HG02884 (cell line): ENCODE measurements at regions not wholly inside any gene's neighbourhood (a gene's known extent, or its start where the extent isn't known, plus 50 kb on each side); places are given as distances from the start of the nearest gene placed in this dataset.

Experiments used
- ATAC-seq: cut with Tn5 transposase; IDR thresholded peaks from one replicate; pipeline ENCODE4 v1.9.1; 2021; ENCODE audit warnings: mild to moderate bottlenecking, moderate library complexity; ENCODE audit not compliant: unreplicated experiment

DNA sequence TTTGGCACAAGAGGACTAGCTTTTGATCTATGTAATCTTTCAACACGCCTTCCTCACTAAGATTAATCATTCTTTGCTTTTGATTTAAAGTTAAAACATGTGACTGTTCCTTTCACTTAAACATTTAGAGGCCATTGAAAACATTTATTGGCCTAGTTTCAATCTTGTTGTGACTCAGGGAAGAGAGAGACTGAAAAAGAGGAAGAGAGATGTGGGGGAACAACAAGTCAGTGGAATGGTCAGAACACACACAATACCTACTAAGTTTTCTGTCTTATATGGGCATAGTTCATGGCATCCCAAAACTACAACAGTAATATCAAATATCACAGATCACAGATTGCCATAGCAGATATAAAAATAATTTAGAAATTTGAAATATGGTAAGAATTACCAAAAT lies 812.9 kb upstream of the AGA start:
- ATAC-seq: no peak

DNA sequence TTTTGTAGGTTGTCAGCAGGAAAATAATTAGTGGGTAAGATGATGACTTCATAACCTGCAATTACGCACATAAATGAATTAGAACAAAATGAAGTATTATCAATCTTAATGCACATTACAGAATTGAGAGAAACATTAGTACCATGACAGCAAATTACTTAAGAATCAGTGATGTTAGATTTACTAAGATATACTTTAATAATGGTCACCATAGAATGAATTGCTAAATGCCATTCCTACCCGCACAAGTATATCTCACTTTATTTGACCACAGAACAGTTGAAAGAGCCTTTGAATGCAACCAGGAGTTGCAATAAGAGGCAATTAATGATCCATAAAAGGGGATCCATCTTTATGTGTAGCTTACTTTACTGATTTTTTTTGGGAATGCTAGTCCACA lies 816.4 kb upstream of the AGA start:
- ATAC-seq: no peak

DNA sequence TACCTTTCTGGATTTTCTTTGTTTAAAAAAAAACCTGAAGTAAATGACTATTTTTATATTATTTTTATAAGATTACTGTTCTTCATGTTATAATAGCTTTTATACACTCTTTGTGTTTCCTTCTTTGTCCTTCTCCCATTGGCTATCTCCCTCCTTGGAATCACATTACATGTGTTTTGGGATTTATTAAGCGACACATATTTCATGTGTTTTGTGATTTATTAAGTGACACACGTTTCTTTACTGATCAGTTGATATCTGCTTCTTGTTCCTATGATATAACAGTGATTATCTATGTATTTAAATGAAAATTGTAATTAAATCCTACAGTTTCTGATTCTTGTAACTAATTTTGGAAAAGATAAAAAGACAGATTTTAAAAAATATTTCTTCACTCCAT lies 817.3 kb upstream of the AGA start:
- no peak for ATAC-seq

DNA sequence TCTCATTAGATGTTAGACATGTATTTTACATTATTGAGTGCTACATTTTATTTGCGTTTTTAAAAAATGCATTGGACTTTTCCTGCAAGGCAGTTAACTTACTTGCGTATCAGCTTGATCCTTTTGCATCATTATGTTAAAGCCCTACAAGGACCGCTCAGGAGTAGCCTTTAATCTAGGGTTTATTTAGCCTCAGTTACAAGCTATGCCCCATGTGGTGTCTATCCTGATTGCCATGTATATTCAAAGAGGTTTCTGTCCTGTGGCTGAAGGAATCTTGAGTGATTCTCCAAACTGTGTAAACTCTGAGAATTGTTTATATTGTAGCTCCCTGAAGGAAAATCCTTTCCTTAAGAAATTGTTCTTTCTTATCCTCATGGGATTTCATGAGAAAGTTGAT lies 821.8 kb upstream of the AGA start:
- no peak for ATAC-seq

DNA sequence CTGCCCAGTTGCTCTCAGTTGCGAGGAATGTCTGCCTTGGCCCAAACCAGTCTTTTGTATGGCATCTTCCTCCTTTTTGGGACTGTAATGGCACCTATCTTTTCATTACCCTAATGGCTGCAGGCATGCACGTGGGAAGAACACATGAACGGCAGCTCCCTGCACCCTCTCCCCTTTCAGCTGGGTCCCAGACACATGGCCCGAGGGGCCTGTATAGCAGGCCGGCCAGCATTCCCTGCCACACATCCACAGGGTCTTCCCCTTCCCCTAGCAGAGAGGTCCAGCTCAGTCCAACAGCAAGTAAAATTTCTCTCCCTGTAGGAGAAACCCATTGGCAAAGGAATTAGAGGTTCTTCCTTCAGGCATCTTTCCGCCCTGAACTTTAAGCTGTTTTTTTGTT lies 829.1 kb upstream of the AGA start:
- ATAC-seq: no peak

DNA sequence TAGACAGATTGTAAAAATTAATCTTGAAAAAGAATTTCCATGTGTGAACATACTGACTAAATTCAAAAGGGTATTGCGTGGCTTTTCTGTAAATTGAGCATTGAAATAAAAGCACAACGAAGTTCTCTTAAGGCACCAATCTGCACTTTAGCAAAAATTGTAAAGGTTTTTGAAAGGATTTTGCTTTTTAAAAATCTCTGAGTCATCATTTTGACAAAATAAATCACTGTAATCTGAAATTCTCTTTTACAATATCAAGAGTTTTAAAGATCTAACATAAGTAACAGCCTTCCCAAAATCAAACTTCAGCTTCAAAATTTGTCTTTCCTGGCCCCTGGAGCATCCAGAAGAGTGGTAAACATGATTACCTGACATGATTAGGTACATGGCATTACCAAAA lies 830.9 kb upstream of the AGA start:
- ATAC-seq: no peak

DNA sequence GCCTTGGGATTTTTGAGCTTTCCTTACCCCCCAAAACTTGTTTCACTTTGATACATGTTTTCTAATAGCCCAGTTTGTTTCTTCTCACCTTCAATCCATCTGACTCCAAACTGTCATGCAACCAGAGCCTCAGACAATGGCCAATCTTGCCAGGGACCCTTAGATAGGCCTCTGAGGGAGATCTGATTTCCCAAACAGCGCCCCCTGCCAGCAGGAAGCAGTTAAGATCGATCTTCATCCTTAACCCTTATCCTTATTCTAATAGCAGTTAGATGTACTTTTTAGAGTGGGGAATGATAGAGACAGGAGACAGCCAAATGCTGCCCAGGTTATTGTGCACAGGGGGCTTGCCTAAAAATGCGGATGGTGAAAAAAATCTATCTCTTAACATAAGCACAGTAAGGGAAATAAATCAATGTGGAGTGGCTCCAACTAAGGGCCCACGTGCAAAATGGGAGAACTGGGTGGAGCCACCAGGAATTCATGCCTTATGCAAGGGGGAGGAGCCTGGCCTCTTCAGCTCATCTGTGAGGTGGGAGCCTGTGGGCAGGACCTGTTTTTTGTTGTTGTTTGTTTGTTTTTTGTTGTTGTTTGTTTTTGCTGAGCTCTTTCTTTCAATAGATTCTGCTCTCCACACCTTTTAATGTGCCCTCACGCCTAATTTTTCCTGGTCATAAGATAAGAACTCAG lies 833.6 kb upstream of the AGA start:
- no peak for ATAC-seq

DNA sequence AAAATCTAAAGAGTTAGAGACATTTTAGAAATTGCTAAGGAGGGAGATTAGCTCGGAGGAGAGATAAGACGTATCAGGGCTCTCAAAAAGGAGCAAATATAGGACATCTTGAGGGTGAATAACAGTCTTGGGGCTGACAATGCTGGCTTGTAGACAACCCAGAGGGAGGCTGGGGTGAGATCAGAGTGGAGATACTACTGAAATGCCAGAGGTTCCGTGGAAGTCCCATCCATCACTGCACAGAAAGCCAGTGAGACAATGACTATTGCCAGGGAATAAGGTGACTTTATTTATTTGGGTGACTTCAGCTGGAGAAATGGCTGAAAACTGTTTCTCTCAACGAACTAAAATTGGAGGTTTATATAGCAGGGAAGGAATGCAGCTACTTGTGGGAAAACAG lies 838.1 kb upstream of the AGA start:
- no peak for ATAC-seq

DNA sequence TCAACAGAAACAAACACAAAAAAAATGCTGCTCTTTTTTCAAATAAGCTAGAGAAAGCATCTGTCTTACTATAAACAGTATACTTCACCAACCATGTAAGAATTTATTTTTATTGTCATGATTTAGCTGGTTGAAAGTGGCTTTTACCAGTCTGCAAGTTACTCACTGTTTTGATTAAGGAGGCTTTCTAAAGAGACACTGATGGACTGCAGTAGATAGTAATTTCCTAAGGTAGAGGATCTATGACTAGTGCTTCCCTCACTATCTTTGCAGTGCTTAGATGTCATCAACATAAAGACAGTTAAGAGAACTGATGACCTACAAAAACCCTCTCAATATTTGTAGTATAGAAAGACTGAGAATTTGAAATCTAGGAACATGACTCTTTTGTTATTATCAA lies 846.2 kb upstream of the AGA start:
- no peak for ATAC-seq

DNA sequence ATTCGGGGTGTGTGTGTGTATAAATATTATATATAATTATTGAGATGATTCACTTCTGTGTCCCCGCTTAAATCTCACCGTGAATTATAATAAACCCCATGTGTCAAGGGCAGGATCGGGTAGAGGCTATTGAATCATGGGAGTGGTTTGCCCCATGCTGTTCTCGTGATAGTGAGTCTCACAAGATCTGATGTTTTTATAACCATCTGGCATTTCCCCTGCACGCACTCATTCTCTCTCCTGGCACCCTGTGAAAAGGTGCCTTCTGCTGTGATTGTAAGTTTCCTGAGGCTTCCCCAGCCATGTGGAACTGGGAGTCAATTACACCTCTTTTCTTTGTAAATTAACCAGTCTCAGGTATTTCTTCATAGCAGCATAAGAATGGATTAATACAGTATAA lies 851.4 kb upstream of the AGA start:
- ATAC-seq: no peak

DNA sequence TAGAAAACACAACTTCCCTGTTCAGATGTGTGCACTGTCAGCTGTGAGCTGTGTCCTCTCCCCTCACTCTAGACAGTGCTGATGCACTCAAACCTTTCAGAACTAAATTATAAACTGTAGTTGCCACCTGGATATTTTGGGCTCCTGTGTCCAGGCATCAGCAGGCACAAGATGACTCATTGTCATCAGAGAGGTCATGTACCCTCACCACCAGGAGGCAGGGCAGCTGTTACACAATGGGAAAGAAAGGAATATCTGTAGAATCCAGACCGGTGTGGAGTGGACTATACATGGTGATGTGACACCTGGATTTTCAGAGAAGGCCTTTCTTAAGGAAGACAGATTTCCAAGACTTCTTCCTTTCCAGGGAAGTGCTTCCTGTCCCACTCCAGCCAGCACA lies 854.4 kb upstream of the AGA start:
- ATAC-seq: no peak

DNA sequence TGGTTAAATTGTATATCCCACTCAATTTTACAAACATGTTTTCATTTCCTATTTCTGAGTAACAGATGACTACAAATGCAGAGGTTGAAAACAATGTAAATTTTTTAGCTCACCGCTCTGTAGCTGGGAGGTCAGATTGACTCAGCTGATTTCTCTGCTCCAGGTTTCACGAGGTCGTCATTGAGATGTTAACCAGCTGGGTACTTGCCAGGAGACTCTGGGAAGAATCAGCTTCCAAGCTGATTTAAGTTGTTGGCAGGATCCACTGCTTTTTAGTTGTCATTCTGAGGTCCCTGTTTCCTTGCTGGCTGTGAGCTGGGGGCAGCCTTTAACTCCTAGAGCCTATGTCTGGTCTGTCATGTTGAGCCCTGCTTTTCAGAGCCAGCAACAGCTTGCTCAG lies 864.3 kb upstream of the AGA start:
- no peak for ATAC-seq

DNA sequence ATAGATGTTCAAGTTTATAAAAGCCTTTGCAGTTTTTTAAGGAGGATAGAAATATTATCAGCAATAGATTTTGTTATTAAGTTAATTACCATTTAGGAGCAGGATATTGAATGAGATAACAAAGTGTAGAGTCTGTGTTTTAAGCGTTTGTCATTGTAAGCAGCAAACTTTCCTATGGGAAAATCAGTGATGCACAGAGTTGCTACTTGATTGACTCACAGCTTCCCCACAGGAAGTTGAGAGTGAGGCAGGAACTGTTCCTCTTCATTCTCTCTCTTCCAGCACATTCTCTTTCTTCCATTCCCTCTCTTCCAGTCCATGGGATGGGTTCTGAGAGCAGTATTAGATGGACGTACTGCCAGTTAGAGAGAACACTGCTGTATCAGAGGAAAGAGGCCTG lies 867.7 kb upstream of the AGA start:
- no peak for ATAC-seq

DNA sequence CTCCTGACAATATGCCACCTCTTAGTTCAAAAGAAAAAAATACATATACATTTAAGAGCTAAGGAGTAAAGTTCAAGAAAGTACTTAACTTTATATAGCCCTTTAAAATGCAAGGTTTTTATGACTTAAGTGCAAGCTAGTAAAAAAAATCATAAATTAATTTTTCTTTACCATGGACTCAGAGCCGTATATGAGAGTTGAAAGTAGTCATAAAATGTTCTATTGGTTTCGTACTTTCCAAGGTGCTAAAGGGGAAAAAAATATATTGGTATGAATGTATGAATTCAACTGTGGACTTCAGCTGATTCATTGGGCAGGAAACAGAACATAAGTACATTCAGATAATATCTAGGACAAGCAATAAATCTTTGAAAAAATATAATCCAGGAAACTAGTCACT lies 869.8 kb upstream of the AGA start:
- ATAC-seq: no peak

DNA sequence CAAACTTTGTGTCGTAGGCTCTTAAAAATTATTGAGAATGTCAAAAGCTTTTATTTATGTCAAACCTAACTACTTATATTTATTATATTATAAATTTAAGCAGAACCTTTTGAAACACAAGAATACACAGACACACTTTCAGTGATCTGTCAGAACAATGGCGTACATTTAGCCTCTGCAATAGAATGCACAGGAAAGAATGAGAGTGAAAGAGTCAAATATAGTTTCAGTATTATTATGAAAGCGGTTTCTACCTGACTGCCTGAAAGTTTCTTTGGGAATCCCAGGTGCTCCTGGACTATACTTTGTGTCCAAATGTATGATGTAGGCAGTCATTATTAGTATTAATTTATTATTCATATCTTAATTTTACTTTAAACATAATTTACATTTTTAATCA lies 872.0 kb upstream of the AGA start:
- ATAC-seq: no peak

DNA sequence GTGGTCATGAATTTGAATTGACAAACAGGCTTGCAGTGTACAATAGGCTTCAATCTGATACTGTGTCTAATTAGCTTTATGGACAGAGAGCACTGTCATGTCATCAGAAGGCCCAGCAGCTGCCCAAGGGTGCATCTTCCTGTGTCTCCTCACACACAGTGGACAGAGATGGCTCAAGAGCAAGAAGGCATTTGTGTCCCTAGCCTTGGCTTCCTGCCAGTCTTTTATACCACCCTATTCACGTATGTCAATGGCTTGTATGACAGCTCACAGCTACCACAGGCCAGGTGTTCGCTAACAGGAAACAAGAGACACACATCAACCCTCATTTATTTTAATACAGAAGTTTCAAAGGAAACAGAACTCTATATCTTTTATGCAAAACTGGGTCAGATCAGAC lies 874.0 kb upstream of the AGA start:
- no peak for ATAC-seq

DNA sequence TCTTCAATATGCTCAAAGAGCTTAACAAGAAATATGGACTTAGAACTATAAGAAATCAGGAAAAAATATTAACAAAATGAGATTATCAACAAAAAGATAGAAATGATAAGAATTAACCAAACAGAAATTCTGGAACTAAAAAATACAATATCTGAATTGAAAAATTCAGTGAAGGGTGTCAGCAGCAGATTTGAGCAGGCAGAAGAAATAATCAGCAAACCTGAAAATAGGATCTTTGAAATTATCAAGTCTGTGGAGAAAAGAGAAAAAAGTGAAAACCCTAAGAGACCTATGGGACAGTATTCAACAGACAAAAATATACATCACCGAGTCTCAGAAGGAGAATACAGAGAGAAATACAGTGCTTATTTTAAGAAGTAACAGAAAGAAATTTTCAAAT lies 877.8 kb upstream of the AGA start:
- ATAC-seq: no peak

DNA sequence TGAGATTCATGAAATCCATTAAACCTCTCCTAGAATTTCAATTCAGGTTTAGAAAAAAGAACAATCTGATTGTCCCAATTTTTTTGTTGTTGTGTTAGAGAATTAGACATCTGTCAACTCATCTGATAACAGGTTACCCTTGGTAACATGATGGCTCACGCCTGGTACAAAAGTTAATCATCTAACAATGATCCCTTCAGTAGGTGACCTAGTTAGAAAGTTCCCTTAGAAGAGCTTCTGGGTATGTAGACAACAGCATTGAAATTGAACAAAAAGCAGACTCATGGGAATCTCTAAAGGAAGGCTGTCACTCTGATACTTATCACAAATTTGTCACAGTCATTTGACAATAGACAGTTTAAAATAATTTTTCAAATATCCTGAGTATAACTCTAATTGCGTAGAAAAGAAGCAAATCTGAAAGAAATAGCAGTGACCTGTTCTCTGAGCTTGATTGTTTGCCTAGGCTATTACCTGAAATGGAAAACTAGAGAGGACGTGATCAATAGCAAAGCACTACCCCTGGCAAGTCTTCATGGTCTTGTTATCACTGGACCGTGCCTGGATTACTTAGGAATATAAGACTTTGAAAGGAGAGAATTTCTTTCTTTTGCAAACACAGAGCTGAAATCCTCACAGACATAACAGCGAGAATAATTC lies 880.4 kb upstream of the AGA start:
- ATAC-seq: no peak

DNA sequence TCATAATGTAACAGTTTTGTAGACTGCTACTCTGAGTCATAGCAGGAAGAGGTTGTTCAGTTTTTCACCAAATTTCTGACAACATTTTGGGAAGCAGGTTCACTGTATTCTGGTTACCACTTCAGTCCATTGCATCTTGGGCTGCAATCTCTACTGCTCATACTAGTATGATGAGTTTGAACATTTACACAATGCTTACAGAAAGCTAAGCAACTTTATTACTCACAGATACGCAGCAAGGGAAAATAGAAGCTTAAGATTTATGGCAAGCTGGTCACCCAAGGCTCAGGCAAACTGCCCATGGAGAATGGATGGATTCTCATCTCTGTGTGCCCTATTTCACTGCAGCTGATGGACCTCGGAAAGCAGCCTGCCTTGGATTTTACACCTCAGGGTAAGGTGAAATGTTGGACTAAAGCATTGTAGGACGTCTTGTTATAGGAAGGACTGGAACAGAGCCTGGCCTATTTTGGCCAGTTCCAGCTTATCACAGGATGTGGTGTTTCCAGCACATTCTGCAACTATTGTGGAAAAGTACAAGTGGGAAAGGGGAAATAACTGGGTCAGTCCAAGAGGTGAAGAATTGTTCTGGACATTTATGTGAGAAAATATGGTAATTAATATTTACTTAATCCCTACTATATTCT lies 887.1 kb upstream of the AGA start:
- ATAC-seq: no peak

DNA sequence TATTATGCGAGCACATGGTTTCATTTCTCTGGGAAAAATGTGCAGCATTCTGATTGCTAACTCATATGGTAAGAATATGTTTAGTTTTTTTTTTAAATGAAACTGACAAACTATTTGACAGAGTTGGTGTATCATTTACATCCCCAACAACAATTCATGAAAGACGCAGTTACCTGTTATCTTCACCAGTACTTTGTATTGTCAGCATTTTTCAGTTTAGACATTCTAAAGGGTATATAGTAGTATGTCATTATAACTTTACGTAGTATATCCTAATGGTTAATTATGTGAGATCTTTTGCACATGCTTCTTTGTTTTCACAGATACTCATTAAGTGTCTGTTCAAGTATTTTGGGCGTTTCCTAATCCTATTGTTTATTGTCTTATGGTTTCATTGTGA lies 891.1 kb upstream of the AGA start:
- ATAC-seq: no peak

DNA sequence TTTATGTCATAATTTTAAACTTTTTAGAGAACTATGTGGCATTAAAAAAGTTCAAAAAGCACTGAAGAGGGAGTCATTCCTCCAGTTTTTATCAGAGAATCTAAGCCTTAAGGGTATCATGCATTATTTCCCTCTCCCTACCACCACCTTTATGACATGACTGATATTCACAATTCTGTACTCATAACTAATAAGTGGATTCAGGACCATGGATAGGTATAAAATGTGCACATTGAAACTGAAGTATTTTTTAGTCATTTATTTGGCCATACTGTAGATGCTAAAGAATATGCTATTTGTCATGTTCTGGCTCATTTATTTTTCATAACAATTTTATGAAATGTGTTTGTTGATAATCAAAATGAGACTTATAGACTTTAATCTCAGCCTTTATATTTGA lies 897.5 kb upstream of the AGA start:
- ATAC-seq: no peak

DNA sequence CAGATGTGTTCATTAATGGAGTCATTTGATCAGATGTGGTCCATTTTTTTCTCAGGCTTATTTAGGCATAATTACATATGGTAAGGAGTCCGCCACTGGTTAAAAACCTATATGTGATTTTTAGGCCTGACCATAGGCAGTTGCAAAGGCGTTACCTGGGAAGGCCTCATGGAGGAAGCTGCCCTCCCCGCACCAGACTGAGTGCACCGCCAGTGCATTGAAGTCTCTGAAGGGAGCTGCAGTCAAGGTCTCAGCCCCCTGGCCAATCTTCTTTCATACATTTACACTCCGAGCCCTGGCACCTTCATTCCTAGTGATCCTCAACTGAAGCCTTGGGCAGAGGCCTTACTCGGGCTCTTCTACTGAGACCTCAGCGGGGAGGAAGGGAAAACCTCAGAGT lies 898.2 kb upstream of the AGA start:
- no peak for ATAC-seq

DNA sequence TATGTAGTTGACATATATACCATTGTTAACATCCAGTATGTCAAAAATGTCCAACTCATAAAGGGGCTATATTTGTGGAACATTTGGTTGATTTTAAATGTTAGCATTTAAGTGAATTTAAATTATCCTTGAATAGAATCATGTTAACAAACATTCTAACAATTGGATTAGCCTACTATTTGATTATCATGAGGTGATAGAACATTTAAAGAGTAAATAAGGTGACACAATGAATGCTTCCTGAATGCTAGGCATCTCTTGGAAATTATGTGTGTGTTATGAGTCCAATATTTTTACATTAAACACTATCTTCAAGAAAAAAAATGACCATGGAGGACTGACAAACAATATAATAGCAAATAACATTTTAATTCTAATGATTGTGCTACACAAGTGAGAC lies 901.9 kb upstream of the AGA start:
- ATAC-seq: no peak
